Neural crest cell (in vitro differentiated cells): ENCODE measurements at regions not wholly inside any gene's neighbourhood (a gene's known extent, or its start where the extent isn't known, plus 50 kb on each side); places are given as distances from the start of the nearest gene placed in this dataset.

Experiments used
- DNase-seq: peaks from one replicate; pipeline ENCODE4 v3.0.0; 2021; ENCODE audit warnings: low read depth, mixed read lengths, low spot score
- H3K27ac Mint-ChIP-seq: one replicate; pipeline ENCODE4 v1.8.0; 2021; ENCODE audit warnings: mild to moderate bottlenecking, mixed read lengths; ENCODE audit not compliant: unreplicated experiment
- H3K27me3 Mint-ChIP-seq: 2 replicates; pipeline ENCODE4 v1.8.0; 2021; ENCODE audit warnings: low read depth, mild to moderate bottlenecking, mixed read lengths
- H3K36me3 Mint-ChIP-seq: 2 replicates; pipeline ENCODE4 v1.8.0; 2021; ENCODE audit warnings: low read depth, mild to moderate bottlenecking, mixed read lengths
- H3K4me1 Mint-ChIP-seq: 2 replicates; pipeline ENCODE4 v1.8.0; 2021; ENCODE audit warnings: mixed read lengths
- H3K4me3 Mint-ChIP-seq: one replicate; pipeline ENCODE4 v1.8.0; 2021; ENCODE audit warnings: mild to moderate bottlenecking, mixed read lengths
- H3K9me3 Mint-ChIP-seq: 2 replicates; pipeline ENCODE4 v1.8.0; 2021; ENCODE audit warnings: mixed read lengths
- CTCF ChIP-seq: fragments of 200-600 bp; sonication (generic); conservative IDR thresholded peaks from 2 replicates; pipeline ENCODE4 v1.5.0; 2021; ENCODE audit warnings: antibody characterized with exemption, mild to moderate bottlenecking

- Mint-ChIP-seq H3K27me3 (no peaks in the 10 kb centered on the region), H3K4me1 (no peaks in the 10 kb centered on the region), H3K9me3 (peaks cover 10% of the 10 kb centered on the region), H3K4me3 (no peak overlapping the region), H3K27ac (no peak overlapping the region), H3K36me3 (no peaks in the 10 kb centered on the region)
- DNase-seq = no peak
- TF ChIP-seq CTCF = no peak
Measured at GRCh38 chr16:63527404-63527803, 1491.2 kb upstream of the CDH8 start.

GRCh38 chr16:63516394-63516793, 1480.2 kb upstream of the CDH8 start:
- no peak for DNase-seq
- Mint-ChIP-seq H3K27me3 (no peaks in the 10 kb centered on the region), H3K9me3 (no peaks in the 10 kb centered on the region), H3K4me1 (no peaks in the 10 kb centered on the region), H3K4me3 (no peak overlapping the region), H3K27ac (no peak overlapping the region), H3K36me3 (no peaks in the 10 kb centered on the region)
- no peak for TF ChIP-seq CTCF

GRCh38 chr16:63512910-63513309, 1476.7 kb upstream of the CDH8 start:
- TF ChIP-seq CTCF = no peak
- DNase-seq = no peak
- H3K9me3 Mint-ChIP-seq = no peaks in the 10 kb centered on the region

GRCh38 chr16:63497408-63497807, 1461.2 kb upstream of the CDH8 start:
- Mint-ChIP-seq H3K4me1 (no peaks in the 10 kb centered on the region), H3K27ac (no peak overlapping the region), H3K4me3 (no peak overlapping the region), H3K9me3 (no peaks in the 10 kb centered on the region), H3K27me3 (no peaks in the 10 kb centered on the region), H3K36me3 (no peaks in the 10 kb centered on the region)
- no peak for TF ChIP-seq CTCF
- DNase-seq = no peak

More at GRCh38 chr16:63512910-63513309, 1476.7 kb upstream of the CDH8 start:
- H3K27ac Mint-ChIP-seq = no peak overlapping the region
- H3K4me1 Mint-ChIP-seq = no peaks in the 10 kb centered on the region
- no peak overlapping the region for H3K4me3 Mint-ChIP-seq
- H3K27me3 Mint-ChIP-seq = no peaks in the 10 kb centered on the region
- H3K36me3 Mint-ChIP-seq = no peaks in the 10 kb centered on the region

GRCh38 chr16:63496282-63496681, 1460.0 kb upstream of the CDH8 start:
- Mint-ChIP-seq H3K27me3 (no peaks in the 10 kb centered on the region), H3K4me1 (no peaks in the 10 kb centered on the region), H3K4me3 (no peak overlapping the region), H3K9me3 (no peaks in the 10 kb centered on the region), H3K27ac (no peak overlapping the region), H3K36me3 (no peaks in the 10 kb centered on the region)
- no peak for TF ChIP-seq CTCF
- no peak for DNase-seq

GRCh38 chr16:63488955-63489354, 1452.7 kb upstream of the CDH8 start:
- H3K36me3 Mint-ChIP-seq = no peaks in the 10 kb centered on the region
- no peaks in the 10 kb centered on the region for H3K4me1 Mint-ChIP-seq
- no peak overlapping the region for H3K4me3 Mint-ChIP-seq
- no peaks in the 10 kb centered on the region for H3K9me3 Mint-ChIP-seq
- no peak overlapping the region for H3K27ac Mint-ChIP-seq
- no peaks in the 10 kb centered on the region for H3K27me3 Mint-ChIP-seq
- no peak for TF ChIP-seq CTCF
- no peak for DNase-seq
